Gastroesophageal sphincter (tissue), 4 donors: ENCODE measurements at regions not wholly inside any gene's neighbourhood (a gene's known extent, or its start where the extent isn't known, plus 50 kb on each side); places are given as distances from the start of the nearest gene placed in this dataset.

Source experiments
- ATAC-seq: fragments of 150-250 bp; one replicate; pipeline ENCODE4 v1.9.1; 2016; ENCODE audit warnings: mild to moderate bottlenecking, moderate library complexity
- H3K27ac ChIP-seq, 4 donors: fragments of 200-600 bp; sonication (generic) in 3 of 4; 1 replicate in 3 of 4; 2 replicates in 1 of 4; pipeline ENCODE4 v1.5.1; 2016 to 2019
- H3K27me3 ChIP-seq: fragments of 200-600 bp; sonication (generic); one replicate; pipeline ENCODE4 v1.5.1; 2019
- H3K36me3 ChIP-seq, 2 donors: fragments of 200-600 bp; sonication (generic); one replicate each; pipeline ENCODE4 v1.5.1; 2019; ENCODE audit warnings: control low read depth in 1 of 2
- H3K4me1 ChIP-seq, 3 donors: fragments of 200-600 bp; sonication (generic); 1 replicate in 2 of 3; 2 replicates in 1 of 3; pipeline ENCODE4 v1.5.1; 2016 to 2019; ENCODE audit warnings: control low read depth in 2 of 3
- H3K4me3 ChIP-seq, 2 donors: fragments of 200-600 bp; sonication (generic); one replicate each; pipeline ENCODE4 v1.5.1; 2019; ENCODE audit warnings: mild to moderate bottlenecking in 1 of 2, moderate library complexity in 1 of 2
- H3K9me3 ChIP-seq, 3 donors: fragments of 200-600 bp; sonication (generic); one replicate each; pipeline ENCODE4 v1.5.1; 2017 to 2019; ENCODE audit warnings: control low read depth in 2 of 3
- EP300 ChIP-seq: sonication (generic); formaldehyde crosslinking; IDR thresholded peaks from one replicate; pipeline ENCODE4 v1.6.1; 2017; ENCODE audit warnings: antibody characterized with exemption, mild to moderate bottlenecking
- POLR2A ChIP-seq, 2 donors: fragments of 450-650 bp; IDR thresholded peaks; one replicate each; pipeline ENCODE4 v1.6.1; 2017; ENCODE audit warnings: antibody characterized with exemption in 2 of 2, mild to moderate bottlenecking in 2 of 2, moderate library complexity in 1 of 2
- POLR2AphosphoS5 ChIP-seq: sonication (generic); formaldehyde crosslinking; IDR thresholded peaks from one replicate; pipeline ENCODE4 v1.6.1; 2017; ENCODE audit warnings: antibody characterized with exemption
- WGBS, 2 donors: methylation state at CpG; one replicate each; pipeline ENCODE4 v1.1.5; 2018; ENCODE audit warnings: low coverage in 1 of 2; 5-methylcytosine and 5-hydroxymethylcytosine counted together
- TF ChIP-seq, protein P1 (sequence below), 4 experiments: fragments of 200-600 bp in 2 of 4; fragments of 450-650 bp in 2 of 4; sonication (generic) in 1 of 4; IDR thresholded peaks; one replicate each; pipeline ENCODE4 v1.5.1; 2017 to 2019; ENCODE audit warnings: antibody characterized with exemption in 4 of 4, mild to moderate bottlenecking in 2 of 4, moderate library complexity in 2 of 4

DNA sequence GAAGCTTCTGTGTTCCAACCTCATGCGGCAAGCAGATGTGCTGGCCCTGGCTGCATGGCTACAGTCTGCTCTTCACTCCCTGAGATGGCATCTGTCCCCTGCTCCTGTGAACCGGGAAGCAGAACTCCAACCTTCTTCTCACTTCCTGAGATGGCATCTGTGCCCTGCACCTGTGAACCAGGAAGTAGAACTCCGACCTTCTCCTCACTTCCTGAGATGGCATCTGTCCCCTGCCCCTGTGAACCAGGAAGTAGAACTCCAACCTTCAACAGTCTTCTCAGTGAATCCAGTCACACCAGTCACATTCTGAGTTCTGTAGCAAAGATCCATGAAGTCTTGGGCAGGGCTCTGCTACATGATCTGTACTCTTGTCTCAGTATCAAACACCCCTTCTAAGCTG, 887.2 kb upstream of the KLHL29 start:
- TF ChIP-seq POLR2A (IDR thresholded peaks at IDR 0.05) = no peak
- TF ChIP-seq EP300 = no peak
- no peak for TF ChIP-seq POLR2AphosphoS5
- TF ChIP-seq, protein P1, sequence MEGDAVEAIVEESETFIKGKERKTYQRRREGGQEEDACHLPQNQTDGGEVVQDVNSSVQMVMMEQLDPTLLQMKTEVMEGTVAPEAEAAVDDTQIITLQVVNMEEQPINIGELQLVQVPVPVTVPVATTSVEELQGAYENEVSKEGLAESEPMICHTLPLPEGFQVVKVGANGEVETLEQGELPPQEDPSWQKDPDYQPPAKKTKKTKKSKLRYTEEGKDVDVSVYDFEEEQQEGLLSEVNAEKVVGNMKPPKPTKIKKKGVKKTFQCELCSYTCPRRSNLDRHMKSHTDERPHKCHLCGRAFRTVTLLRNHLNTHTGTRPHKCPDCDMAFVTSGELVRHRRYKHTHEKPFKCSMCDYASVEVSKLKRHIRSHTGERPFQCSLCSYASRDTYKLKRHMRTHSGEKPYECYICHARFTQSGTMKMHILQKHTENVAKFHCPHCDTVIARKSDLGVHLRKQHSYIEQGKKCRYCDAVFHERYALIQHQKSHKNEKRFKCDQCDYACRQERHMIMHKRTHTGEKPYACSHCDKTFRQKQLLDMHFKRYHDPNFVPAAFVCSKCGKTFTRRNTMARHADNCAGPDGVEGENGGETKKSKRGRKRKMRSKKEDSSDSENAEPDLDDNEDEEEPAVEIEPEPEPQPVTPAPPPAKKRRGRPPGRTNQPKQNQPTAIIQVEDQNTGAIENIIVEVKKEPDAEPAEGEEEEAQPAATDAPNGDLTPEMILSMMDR (IDR thresholded peaks at IDR 0.05) = no peak
- ATAC-seq = no peak
- Histone ChIP-seq H3K4me1 (peaks cover 0 to 12% (median 10%) of the 10 kb centered on the region in 3 donors), H3K27ac (no peak overlapping the region), H3K36me3 (no peaks in the 10 kb centered on the region), H3K4me3 (no peak overlapping the region), H3K9me3 (no peaks in the 10 kb centered on the region), H3K27me3 (no peaks in the 10 kb centered on the region)
- WGBS, 2 donors = 94% methylated on average over 2 to 3 of the region's 3 CpGs

DNA sequence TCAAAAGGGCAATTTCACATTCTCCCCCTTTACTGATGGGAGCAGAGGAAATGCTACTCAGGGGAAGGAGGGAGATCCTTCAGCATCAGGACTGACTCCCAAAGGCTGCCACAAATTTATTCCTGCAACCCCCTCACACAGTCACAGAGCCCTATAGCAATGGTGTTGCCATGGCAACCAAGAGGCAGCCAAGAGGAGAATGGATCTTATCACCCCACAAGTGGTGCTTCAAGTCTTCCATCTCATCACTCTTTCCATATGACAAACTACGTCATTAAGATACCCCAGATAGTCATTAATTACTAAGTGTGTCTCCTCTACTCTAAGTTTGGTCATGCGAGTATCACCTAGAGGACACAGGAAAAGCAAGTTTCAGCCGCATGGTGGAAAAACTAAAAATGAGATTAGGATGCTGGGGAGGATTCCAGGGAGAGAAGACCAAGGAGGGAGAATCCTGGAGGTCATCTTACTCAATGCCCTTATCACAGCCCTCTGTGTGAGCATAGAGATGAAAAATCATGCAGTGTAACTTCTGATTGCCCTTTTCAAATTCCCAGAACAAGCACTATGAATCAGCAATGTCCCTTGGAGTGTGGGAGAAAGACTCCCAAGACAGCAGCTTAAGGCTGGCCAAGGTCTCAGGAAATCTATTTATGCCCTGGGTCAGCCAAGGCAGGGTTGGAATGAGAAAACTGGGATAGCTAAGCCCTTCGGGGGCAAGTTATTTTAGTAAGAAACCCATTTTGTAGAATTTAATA, 885.7 kb upstream of the KLHL29 start:
- 45 to 76% methylated on average over 4 of the region's 4 CpGs for WGBS, 2 donors
- H3K9me3 ChIP-seq = no peaks in the 10 kb centered on the region
- H3K36me3 ChIP-seq = no peaks in the 10 kb centered on the region
- H3K4me1 ChIP-seq = peaks cover 0 to 12% (median 10%) of the 10 kb centered on the region in 3 donors
- TF ChIP-seq POLR2AphosphoS5 (peak; percentile 64), POLR2A (IDR thresholded peaks at IDR 0.05) (no peak)
- ATAC-seq = peak; percentile 77
- H3K4me3 ChIP-seq = no peak overlapping the region
- H3K27me3 ChIP-seq = no peaks in the 10 kb centered on the region
- peak overlapping the region in 3 of 4 donors; percentile 60 to 66 (median 66) for H3K27ac ChIP-seq

DNA sequence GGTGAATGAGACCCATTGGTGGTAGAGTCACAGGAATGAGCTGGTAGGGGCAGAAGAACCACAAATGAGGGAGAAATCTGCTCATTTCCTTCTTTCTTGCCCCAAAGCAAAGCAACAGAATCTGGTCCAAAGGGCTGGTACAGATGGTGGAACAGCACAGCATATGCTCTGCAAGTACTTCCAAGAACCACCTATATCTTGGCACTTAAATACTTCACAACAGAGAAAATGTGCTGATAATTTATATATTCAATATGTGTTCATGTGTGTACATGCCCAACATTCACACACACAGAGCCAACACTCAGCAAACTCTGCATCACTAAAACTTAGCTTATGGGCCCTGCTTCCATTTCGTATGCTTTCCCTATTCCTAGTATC, 884.4 kb upstream of the KLHL29 start:
- H3K4me3 ChIP-seq = no peak overlapping the region
- peaks cover 0 to 12% (median 10%) of the 10 kb centered on the region in 3 donors for H3K4me1 ChIP-seq
- 76 to 100% methylated on average over 1 of the region's 1 CpG for WGBS, 2 donors
- no peaks in the 10 kb centered on the region for H3K9me3 ChIP-seq
- no peak for ATAC-seq
- H3K27ac ChIP-seq = peak overlapping the region; percentile 43 to 63 (median 55)
- H3K36me3 ChIP-seq = no peaks in the 10 kb centered on the region
- H3K27me3 ChIP-seq = no peaks in the 10 kb centered on the region
- no peak for TF ChIP-seq POLR2A (IDR thresholded peaks at IDR 0.05)
- TF ChIP-seq EP300 = no peak
- no peak for TF ChIP-seq POLR2AphosphoS5
- TF ChIP-seq, protein P1 (IDR thresholded peaks at IDR 0.05) = no peak

DNA sequence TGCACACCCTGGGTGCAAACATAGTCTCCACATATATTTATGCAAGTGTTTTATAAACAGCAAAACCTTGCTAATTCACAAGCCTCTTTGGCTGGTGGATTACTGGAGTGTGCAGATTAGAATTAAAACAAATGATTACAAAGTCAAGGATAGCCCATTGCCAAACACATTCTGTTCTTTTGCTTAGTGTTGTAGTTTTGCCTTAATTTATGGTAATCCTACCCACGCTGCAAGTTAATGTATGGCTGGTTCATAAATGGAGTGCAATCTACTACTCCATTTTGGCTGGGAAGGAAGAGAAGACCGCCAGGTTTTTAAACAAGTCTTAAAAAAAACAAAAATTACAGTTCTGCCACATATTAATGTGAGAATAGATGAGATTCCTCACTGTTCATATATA, 883.1 kb upstream of the KLHL29 start:
- H3K27ac ChIP-seq = no peak overlapping the region
- no peak for ATAC-seq
- no peaks in the 10 kb centered on the region for H3K36me3 ChIP-seq
- no peaks in the 10 kb centered on the region for H3K9me3 ChIP-seq
- no peaks in the 10 kb centered on the region for H3K27me3 ChIP-seq
- peaks cover 0 to 12% (median 10%) of the 10 kb centered on the region in 3 donors for H3K4me1 ChIP-seq
- WGBS, 2 donors = 85 to 90% methylated on average over 2 of the region's 2 CpGs
- no peak overlapping the region for H3K4me3 ChIP-seq
- TF ChIP-seq EP300 (no peak), POLR2A (IDR thresholded peaks at IDR 0.05) (no peak), POLR2AphosphoS5 (no peak)
- TF ChIP-seq, protein P1 (IDR thresholded peaks at IDR 0.05) = no peak

DNA sequence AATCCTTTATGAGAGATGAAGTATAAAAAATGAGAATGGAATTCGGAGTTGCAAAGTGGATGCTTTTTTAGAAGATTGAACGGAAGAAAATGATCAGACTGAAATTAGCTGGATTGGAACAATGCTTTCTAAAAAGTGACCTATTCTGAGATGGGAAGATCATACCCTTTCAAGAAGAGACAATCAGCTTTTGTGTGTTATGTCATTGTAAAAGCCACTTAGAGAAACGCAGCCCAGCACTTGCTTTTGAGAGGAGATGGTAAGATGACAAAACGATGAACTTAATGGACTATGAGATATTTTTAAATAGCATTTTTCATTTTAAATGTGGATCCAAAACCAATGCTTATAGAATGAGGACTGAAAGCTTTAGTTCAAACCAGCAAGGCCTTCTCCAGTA, 871.4 kb upstream of the KLHL29 start:
- Histone ChIP-seq H3K9me3 (no peaks in the 10 kb centered on the region), H3K27me3 (no peaks in the 10 kb centered on the region), H3K36me3 (no peaks in the 10 kb centered on the region), H3K27ac (no peak overlapping the region), H3K4me3 (no peak overlapping the region), H3K4me1 (no peaks in the 10 kb centered on the region)
- no peak for ATAC-seq
- no peak for TF ChIP-seq EP300
- TF ChIP-seq POLR2A (IDR thresholded peaks at IDR 0.05) = no peak
- TF ChIP-seq, protein P1 (IDR thresholded peaks at IDR 0.05) = no peak
- no peak for TF ChIP-seq POLR2AphosphoS5
- WGBS, 2 donors = 77% methylated on average over 4 of the region's 4 CpGs
